Esophagus muscularis mucosa (tissue), 4 donors: ENCODE measurements at regions not wholly inside any gene's neighbourhood (a gene's known extent, or its start where the extent isn't known, plus 50 kb on each side); places are given as distances from the start of the nearest gene placed in this dataset.

Source experiments
- EP300 ChIP-seq: sonication (generic); formaldehyde crosslinking; IDR thresholded peaks from one replicate; pipeline ENCODE4 v1.6.1; 2017; ENCODE audit warnings: antibody characterized with exemption
- POLR2A ChIP-seq: fragments of 450-650 bp; IDR thresholded peaks from one replicate; pipeline ENCODE4 v1.6.1; 2017; ENCODE audit warnings: antibody characterized with exemption, moderate library complexity, mild to moderate bottlenecking, low read depth
- POLR2AphosphoS5 ChIP-seq, 2 donors: sonication (generic); formaldehyde crosslinking; IDR thresholded peaks; one replicate each; pipeline ENCODE4 v1.6.1; 2017; ENCODE audit warnings: antibody characterized with exemption in 2 of 2
- TF ChIP-seq, protein P1 (sequence below), 3 experiments: fragments of 200-600 bp in 2 of 3; fragments of 450-650 bp in 1 of 3; sonication (generic) in 2 of 3; IDR thresholded peaks; one replicate each; pipeline ENCODE4 v1.5.1; 2017 to 2019; ENCODE audit warnings: antibody characterized with exemption in 3 of 3, mild to moderate bottlenecking in 2 of 3, moderate library complexity in 1 of 3

DNA sequence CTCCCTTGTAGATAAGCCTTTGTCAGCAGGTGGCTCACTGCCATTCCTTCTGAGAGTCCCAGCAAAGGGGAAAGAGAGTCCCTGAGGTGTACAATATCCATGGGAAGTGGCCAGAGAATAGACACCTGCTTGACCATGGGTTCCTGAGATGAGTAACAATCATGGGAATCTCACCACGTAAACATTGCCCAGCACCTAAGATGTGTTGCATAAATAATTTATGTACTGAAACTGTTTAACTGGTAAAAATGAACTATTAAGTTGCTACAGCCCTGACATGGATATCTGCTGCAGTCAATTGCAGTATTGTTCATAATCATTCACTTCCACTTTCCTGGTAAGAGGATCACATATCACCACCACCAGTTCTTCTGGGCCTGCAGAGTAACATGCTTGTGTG is 123.8 kb upstream of the INHBA start:
- TF ChIP-seq, protein P1, sequence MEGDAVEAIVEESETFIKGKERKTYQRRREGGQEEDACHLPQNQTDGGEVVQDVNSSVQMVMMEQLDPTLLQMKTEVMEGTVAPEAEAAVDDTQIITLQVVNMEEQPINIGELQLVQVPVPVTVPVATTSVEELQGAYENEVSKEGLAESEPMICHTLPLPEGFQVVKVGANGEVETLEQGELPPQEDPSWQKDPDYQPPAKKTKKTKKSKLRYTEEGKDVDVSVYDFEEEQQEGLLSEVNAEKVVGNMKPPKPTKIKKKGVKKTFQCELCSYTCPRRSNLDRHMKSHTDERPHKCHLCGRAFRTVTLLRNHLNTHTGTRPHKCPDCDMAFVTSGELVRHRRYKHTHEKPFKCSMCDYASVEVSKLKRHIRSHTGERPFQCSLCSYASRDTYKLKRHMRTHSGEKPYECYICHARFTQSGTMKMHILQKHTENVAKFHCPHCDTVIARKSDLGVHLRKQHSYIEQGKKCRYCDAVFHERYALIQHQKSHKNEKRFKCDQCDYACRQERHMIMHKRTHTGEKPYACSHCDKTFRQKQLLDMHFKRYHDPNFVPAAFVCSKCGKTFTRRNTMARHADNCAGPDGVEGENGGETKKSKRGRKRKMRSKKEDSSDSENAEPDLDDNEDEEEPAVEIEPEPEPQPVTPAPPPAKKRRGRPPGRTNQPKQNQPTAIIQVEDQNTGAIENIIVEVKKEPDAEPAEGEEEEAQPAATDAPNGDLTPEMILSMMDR (IDR thresholded peaks at IDR 0.05): no peak
- no peak for TF ChIP-seq POLR2A
- no peak for TF ChIP-seq POLR2AphosphoS5 (IDR thresholded peaks at IDR 0.05)
- TF ChIP-seq EP300: no peak
